Osteocyte (in vitro differentiated cells): ENCODE measurements at regions not wholly inside any gene's neighbourhood (a gene's known extent, or its start where the extent isn't known, plus 50 kb on each side); places are given as distances from the start of the nearest gene placed in this dataset.

Source experiments
- DNase-seq: peaks from one replicate; pipeline ENCODE4 v3.0.0; 2021; ENCODE audit warnings: mixed read lengths; ENCODE audit not compliant: unreplicated experiment; ENCODE audit errors: extremely low spot score
- H3K27ac Mint-ChIP-seq: one replicate; pipeline ENCODE4 v1.8.0; 2021; ENCODE audit warnings: mild to moderate bottlenecking, mixed read lengths; ENCODE audit not compliant: unreplicated experiment
- H3K27me3 Mint-ChIP-seq: one replicate; pipeline ENCODE4 v1.8.0; 2021; ENCODE audit warnings: mixed read lengths; ENCODE audit not compliant: unreplicated experiment
- H3K36me3 Mint-ChIP-seq: one replicate; pipeline ENCODE4 v1.8.0; 2021; ENCODE audit warnings: mixed read lengths; ENCODE audit not compliant: unreplicated experiment
- H3K4me1 Mint-ChIP-seq: one replicate; pipeline ENCODE4 v1.8.0; 2021; ENCODE audit warnings: mixed read lengths; ENCODE audit not compliant: unreplicated experiment
- H3K4me3 Mint-ChIP-seq: one replicate; pipeline ENCODE4 v1.8.0; 2021; ENCODE audit warnings: mild to moderate bottlenecking, moderate library complexity, mixed read lengths; ENCODE audit not compliant: unreplicated experiment
- H3K9me3 Mint-ChIP-seq: one replicate; pipeline ENCODE4 v1.8.0; 2021; ENCODE audit warnings: mixed read lengths; ENCODE audit not compliant: unreplicated experiment
- CTCF ChIP-seq: fragments of 200-600 bp; sonication (generic); IDR thresholded peaks from 2 replicates; pipeline ENCODE4 v1.5.0; 2021; ENCODE audit warnings: antibody characterized with exemption, mild to moderate bottlenecking, moderate library complexity

GRCh38 chr11:70650075-70650909, 252.0 kb downstream of the CTTN start:
- Mint-ChIP-seq H3K36me3 (no peaks in the 10 kb centered on the region), H3K27me3 (no peaks in the 10 kb centered on the region), H3K27ac (no peak overlapping the region), H3K9me3 (no peaks in the 10 kb centered on the region), H3K4me1 (no peaks in the 10 kb centered on the region), H3K4me3 (no peak overlapping the region)
- DNase-seq, result no peak
- TF ChIP-seq CTCF, result no peak

GRCh38 chr11:70651031-70651430, 252.7 kb downstream of the CTTN start:
- Mint-ChIP-seq H3K9me3 (no peaks in the 10 kb centered on the region), H3K27ac (no peak overlapping the region), H3K36me3 (no peaks in the 10 kb centered on the region), H3K4me3 (no peak overlapping the region), H3K27me3 (no peaks in the 10 kb centered on the region), H3K4me1 (no peaks in the 10 kb centered on the region)
- TF ChIP-seq CTCF, result no peak
- no peak for DNase-seq

GRCh38 chr11:70654016-70654415, 255.7 kb downstream of the CTTN start:
- no peaks in the 10 kb centered on the region for H3K36me3 Mint-ChIP-seq
- no peaks in the 10 kb centered on the region for H3K4me1 Mint-ChIP-seq
- DNase-seq, result no peak
- H3K9me3 Mint-ChIP-seq, result no peaks in the 10 kb centered on the region
- no peak overlapping the region for H3K27ac Mint-ChIP-seq
- no peak for TF ChIP-seq CTCF
- H3K4me3 Mint-ChIP-seq, result no peak overlapping the region
- H3K27me3 Mint-ChIP-seq, result no peaks in the 10 kb centered on the region

- Mint-ChIP-seq H3K27me3 (peaks cover 13% of the 10 kb centered on the region), H3K4me1 (no peaks in the 10 kb centered on the region), H3K36me3 (no peaks in the 10 kb centered on the region), H3K4me3 (no peak overlapping the region), H3K9me3 (no peaks in the 10 kb centered on the region), H3K27ac (no peak overlapping the region)
- TF ChIP-seq CTCF, result no peak
- DNase-seq, result no peak
These were observed 257.5 kb downstream of the CTTN start for GRCh38 chr11:70655816-70656215.

- no peak for TF ChIP-seq CTCF
- Mint-ChIP-seq H3K27ac (no peak overlapping the region), H3K27me3 (peaks cover 17% of the 10 kb centered on the region), H3K4me3 (no peak overlapping the region), H3K9me3 (no peaks in the 10 kb centered on the region), H3K36me3 (no peaks in the 10 kb centered on the region), H3K4me1 (no peaks in the 10 kb centered on the region)
- DNase-seq, result no peak
These were observed 257.9 kb downstream of the CTTN start for GRCh38 chr11:70656252-70656651.
